NCI-H748 treated with DMSO at 0.1 percent for 48 hours (cell line): ENCODE measurements at regions not wholly inside any gene's neighbourhood (a gene's known extent, or its start where the extent isn't known, plus 50 kb on each side); places are given as distances from the start of the nearest gene placed in this dataset.
"Not testable (repeated sequence)": the region's sequence is repeated elsewhere in the genome, so short reads cannot be mapped to it uniquely, and the experiment has no call there.

ENCODE experiments used
- DNase-seq: peaks from one replicate; lab custom pipeline; 2025; lab: John Stamatoyannopoulos, UW

- DNase-seq: no peak
Measured at GRCh38 chrX:6990552-6991193, 156.8 kb upstream of the STS start.

GRCh38 chrX:6989858-6990257, 157.7 kb upstream of the STS start:
- DNase-seq: no peak

- DNase-seq: not testable (repeated sequence)
Measured at GRCh38 chrX:6988694-6989093, 158.8 kb upstream of the STS start.

GRCh38 chrX:6986915-6987314, 160.6 kb upstream of the STS start:
- DNase-seq: no peak

- DNase-seq: no peak
Measured at GRCh38 chrX:6985537-6985936, 162.0 kb upstream of the STS start.

- no peak for DNase-seq
Measured at GRCh38 chrX:6983207-6983955, 164.1 kb upstream of the STS start.

- no peak for DNase-seq
Measured at GRCh38 chrX:6981718-6982406, 165.7 kb upstream of the STS start.

- no peak for DNase-seq
Measured at GRCh38 chrX:6980981-6981380, 166.5 kb upstream of the STS start.

- no peak for DNase-seq
Measured at GRCh38 chrX:6968231-6968630, 179.3 kb upstream of the STS start.

- no peak for DNase-seq
Measured at GRCh38 chrX:6965729-6966128, 181.8 kb upstream of the STS start.

- DNase-seq: no peak
Measured at GRCh38 chrX:6962006-6962355, 185.5 kb upstream of the STS start.

GRCh38 chrX:6961286-6962005, 186.1 kb upstream of the STS start:
- DNase-seq: no peak

- DNase-seq: no peak
Measured at GRCh38 chrX:6959006-6959405, 188.5 kb upstream of the STS start.

GRCh38 chrX:6954836-6955235, 192.7 kb upstream of the STS start:
- DNase-seq: no peak

- no peak for DNase-seq
Measured at GRCh38 chrX:6946168-6946567, 201.3 kb upstream of the STS start.

GRCh38 chrX:6941041-6941440, 206.5 kb upstream of the STS start:
- no peak for DNase-seq

GRCh38 chrX:6932942-6933341, 214.6 kb upstream of the STS start:
- DNase-seq: not testable (repeated sequence)

GRCh38 chrX:6930307-6930849, 217.1 kb upstream of the STS start:
- no peak for DNase-seq

- DNase-seq: no peak
Measured at GRCh38 chrX:6924443-6925077, 223.0 kb upstream of the STS start.

- peak; percentile 89 for DNase-seq
Measured at GRCh38 chrX:6917666-6918065, 229.8 kb upstream of the STS start.

- DNase-seq: no peak
Measured at GRCh38 chrX:6910218-6910617, 237.3 kb upstream of the STS start.

GRCh38 chrX:6909396-6909795, 238.1 kb upstream of the STS start:
- no peak for DNase-seq
